Peyer's patch (tissue), 4 donors: ENCODE measurements at regions not wholly inside any gene's neighbourhood (a gene's known extent, or its start where the extent isn't known, plus 50 kb on each side); places are given as distances from the start of the nearest gene placed in this dataset.

Experiments
- DNase-seq, 3 donors: peaks; one replicate each; pipeline ENCODE4 v3.0.0-alpha.2; 2017 to 2019
- H3K27ac ChIP-seq, 4 donors: fragments of 200-600 bp; sonication (generic); one replicate each; pipeline ENCODE4 v1.5.1; 2016 to 2019
- H3K27me3 ChIP-seq, 2 donors: fragments of 200-600 bp; sonication (generic); one replicate each; pipeline ENCODE4 v1.5.1; 2019
- H3K36me3 ChIP-seq, 3 donors: fragments of 200-600 bp; sonication (generic); one replicate each; pipeline ENCODE4 v1.5.1; 2016 to 2019
- H3K4me1 ChIP-seq, 4 donors: fragments of 200-600 bp; sonication (generic); one replicate each; pipeline ENCODE4 v1.5.1; 2016 to 2019
- H3K4me3 ChIP-seq, 4 donors: fragments of 200-600 bp; sonication (generic); 1 replicate in 3 of 4; 2 replicates in 1 of 4; pipeline ENCODE4 v1.5.1; 2016 to 2019; ENCODE audit warnings: mild to moderate bottlenecking in 1 of 4
- H3K9me3 ChIP-seq, 4 donors: fragments of 200-600 bp; sonication (generic); one replicate each; pipeline ENCODE4 v1.5.1; 2016 to 2019; ENCODE audit warnings: mild to moderate bottlenecking in 1 of 4
- POLR2A ChIP-seq, 2 donors: fragments of 450-650 bp; IDR thresholded peaks; one replicate each; pipeline ENCODE4 v1.5.1; 2017; ENCODE audit warnings: antibody characterized with exemption in 2 of 2, mild to moderate bottlenecking in 2 of 2, moderate library complexity in 2 of 2
- TF ChIP-seq, protein P1 (sequence below), 6 experiments: fragments of 450-650 bp in 4 of 6; fragments of 200-600 bp in 2 of 6; sonication (generic) in 1 of 6; IDR thresholded peaks; one replicate each; pipeline ENCODE4 v1.5.1; 2017 to 2019; ENCODE audit warnings: antibody characterized with exemption in 6 of 6, mild to moderate bottlenecking in 3 of 6, moderate library complexity in 1 of 6

DNA sequence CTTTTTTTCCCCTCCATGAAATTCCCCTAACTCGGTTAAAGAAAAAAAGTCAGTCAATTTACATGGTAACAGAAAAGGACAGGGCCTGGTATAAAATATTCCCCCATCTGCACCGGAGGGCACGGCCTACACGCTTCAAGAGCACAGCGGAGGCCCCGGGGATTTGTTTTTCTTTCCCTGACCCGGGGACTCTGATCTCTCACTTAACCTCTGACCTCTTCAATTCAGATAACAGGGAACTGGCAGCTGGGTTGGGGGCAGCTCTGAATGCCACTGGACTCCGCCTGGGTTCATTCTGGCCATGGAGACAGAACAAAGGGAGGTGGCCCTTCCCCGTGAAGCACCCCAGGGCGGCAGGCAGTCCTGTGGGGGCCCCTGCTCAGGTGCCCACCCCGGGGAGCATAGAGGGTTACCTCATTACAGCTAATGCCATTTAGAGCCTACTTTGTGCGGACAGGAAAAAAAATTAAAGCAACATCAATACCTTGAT is 257.5 kb downstream of the SHQ1 start:
- TF ChIP-seq POLR2A (IDR thresholded peaks at IDR 0.05): no peak
- TF ChIP-seq, protein P1, sequence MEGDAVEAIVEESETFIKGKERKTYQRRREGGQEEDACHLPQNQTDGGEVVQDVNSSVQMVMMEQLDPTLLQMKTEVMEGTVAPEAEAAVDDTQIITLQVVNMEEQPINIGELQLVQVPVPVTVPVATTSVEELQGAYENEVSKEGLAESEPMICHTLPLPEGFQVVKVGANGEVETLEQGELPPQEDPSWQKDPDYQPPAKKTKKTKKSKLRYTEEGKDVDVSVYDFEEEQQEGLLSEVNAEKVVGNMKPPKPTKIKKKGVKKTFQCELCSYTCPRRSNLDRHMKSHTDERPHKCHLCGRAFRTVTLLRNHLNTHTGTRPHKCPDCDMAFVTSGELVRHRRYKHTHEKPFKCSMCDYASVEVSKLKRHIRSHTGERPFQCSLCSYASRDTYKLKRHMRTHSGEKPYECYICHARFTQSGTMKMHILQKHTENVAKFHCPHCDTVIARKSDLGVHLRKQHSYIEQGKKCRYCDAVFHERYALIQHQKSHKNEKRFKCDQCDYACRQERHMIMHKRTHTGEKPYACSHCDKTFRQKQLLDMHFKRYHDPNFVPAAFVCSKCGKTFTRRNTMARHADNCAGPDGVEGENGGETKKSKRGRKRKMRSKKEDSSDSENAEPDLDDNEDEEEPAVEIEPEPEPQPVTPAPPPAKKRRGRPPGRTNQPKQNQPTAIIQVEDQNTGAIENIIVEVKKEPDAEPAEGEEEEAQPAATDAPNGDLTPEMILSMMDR (IDR thresholded peaks at IDR 0.05): no peak
- H3K27me3 ChIP-seq: no peaks in the 10 kb centered on the region
- H3K9me3 ChIP-seq: no peaks in the 10 kb centered on the region
- no peaks in the 10 kb centered on the region for H3K36me3 ChIP-seq
- peaks cover 0 to 7% (median 0%) of the 10 kb centered on the region in 4 donors for H3K4me1 ChIP-seq
- H3K27ac ChIP-seq: peak overlapping the region in 1 of 4 donors; percentile 2
- no peak overlapping the region for H3K4me3 ChIP-seq
- DNase-seq: no peak

DNA sequence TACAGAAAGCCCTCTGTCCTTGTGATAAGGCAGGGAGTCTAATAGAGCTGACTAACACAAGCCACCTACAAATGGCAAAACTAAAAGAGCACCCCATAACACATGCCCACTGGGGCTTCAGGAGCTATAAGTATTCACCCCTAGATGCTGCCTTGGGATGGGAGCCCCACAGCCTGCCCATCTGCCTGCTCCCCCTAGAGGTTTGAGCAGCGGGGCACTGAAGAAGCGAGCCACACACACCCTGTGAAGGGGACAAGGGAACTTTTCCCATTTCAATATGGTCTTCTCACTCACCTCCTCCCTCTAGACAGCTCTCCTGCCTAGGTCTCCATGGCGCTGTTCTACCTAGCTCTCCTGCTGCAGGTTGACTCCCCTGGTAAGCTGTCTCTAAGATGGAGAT is 261.0 kb downstream of the SHQ1 start:
- no peak for TF ChIP-seq POLR2A (IDR thresholded peaks at IDR 0.05)
- TF ChIP-seq, protein P1 (IDR thresholded peaks at IDR 0.05): no peak
- Histone ChIP-seq H3K27ac (no peak overlapping the region), H3K36me3 (no peaks in the 10 kb centered on the region), H3K4me3 (no peak overlapping the region), H3K4me1 (peaks cover 0 to 6% (median 0%) of the 10 kb centered on the region in 4 donors), H3K27me3 (no peaks in the 10 kb centered on the region), H3K9me3 (no peaks in the 10 kb centered on the region)
- no peak for DNase-seq

GRCh38 chr3:72586694-72587093 is 261.6 kb downstream of the SHQ1 start:
- Histone ChIP-seq H3K27me3 (no peaks in the 10 kb centered on the region), H3K27ac (no peak overlapping the region), H3K9me3 (no peaks in the 10 kb centered on the region), H3K4me1 (no peaks in the 10 kb centered on the region), H3K4me3 (no peak overlapping the region), H3K36me3 (no peaks in the 10 kb centered on the region)
- no peak for TF ChIP-seq POLR2A (IDR thresholded peaks at IDR 0.05)
- TF ChIP-seq, protein P1 (IDR thresholded peaks at IDR 0.05): no peak
- no peak for DNase-seq

GRCh38 chr3:72585966-72586365 is 262.3 kb downstream of the SHQ1 start:
- H3K27ac ChIP-seq: no peak overlapping the region
- H3K4me3 ChIP-seq: no peak overlapping the region
- H3K4me1 ChIP-seq: no peaks in the 10 kb centered on the region
- H3K9me3 ChIP-seq: no peaks in the 10 kb centered on the region
- H3K27me3 ChIP-seq: no peaks in the 10 kb centered on the region
- TF ChIP-seq POLR2A (IDR thresholded peaks at IDR 0.05): no peak
- TF ChIP-seq, protein P1 (IDR thresholded peaks at IDR 0.05): no peak
- no peak for DNase-seq
- no peaks in the 10 kb centered on the region for H3K36me3 ChIP-seq

- no peak overlapping the region for H3K27ac ChIP-seq
- H3K27me3 ChIP-seq: no peaks in the 10 kb centered on the region
- no peaks in the 10 kb centered on the region for H3K36me3 ChIP-seq
- no peak overlapping the region for H3K4me3 ChIP-seq
- no peaks in the 10 kb centered on the region for H3K9me3 ChIP-seq
- no peak for DNase-seq
- no peaks in the 10 kb centered on the region for H3K4me1 ChIP-seq
- TF ChIP-seq, protein P1 (IDR thresholded peaks at IDR 0.05): no peak
- TF ChIP-seq POLR2A (IDR thresholded peaks at IDR 0.05): no peak
These were observed 264.0 kb downstream of the SHQ1 start for GRCh38 chr3:72584262-72584661.

DNA sequence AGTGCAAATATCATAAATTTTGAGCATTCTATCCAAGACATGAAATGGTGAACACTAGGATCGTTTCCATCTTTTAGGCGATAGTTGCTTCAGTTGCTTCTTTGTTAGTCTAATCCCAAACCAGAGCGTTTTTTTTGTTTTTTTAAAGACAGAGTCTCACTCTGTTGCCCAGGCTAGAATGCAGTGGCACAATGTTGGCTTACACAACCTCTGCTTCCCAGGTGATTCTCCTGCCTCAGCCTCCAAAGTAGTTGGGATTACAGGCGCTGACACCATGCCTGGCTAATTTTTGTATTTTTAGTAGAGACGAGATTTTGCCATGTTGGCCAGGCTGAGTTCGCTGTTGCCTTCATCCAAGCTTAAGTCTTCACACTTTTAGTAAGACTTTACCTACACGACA is 265.3 kb downstream of the SHQ1 start:
- no peaks in the 10 kb centered on the region for H3K36me3 ChIP-seq
- H3K4me1 ChIP-seq: no peaks in the 10 kb centered on the region
- TF ChIP-seq, protein P1 (IDR thresholded peaks at IDR 0.05): no peak
- TF ChIP-seq POLR2A (IDR thresholded peaks at IDR 0.05): no peak
- no peak for DNase-seq
- H3K27ac ChIP-seq: no peak overlapping the region
- no peaks in the 10 kb centered on the region for H3K27me3 ChIP-seq
- H3K4me3 ChIP-seq: no peak overlapping the region
- H3K9me3 ChIP-seq: no peaks in the 10 kb centered on the region
